NCI-H2196 (cell line): ENCODE measurements at regions not wholly inside any gene's neighbourhood (a gene's known extent, or its start where the extent isn't known, plus 50 kb on each side); places are given as distances from the start of the nearest gene placed in this dataset.
"Not testable (repeated sequence)": the region's sequence is repeated elsewhere in the genome, so short reads cannot be mapped to it uniquely, and the experiment has no call there.

ENCODE experiments used
- DNase-seq: peaks from one replicate; lab custom pipeline; 2025; ENCODE audit not compliant: unreplicated experiment; lab: John Stamatoyannopoulos, UW

DNA sequence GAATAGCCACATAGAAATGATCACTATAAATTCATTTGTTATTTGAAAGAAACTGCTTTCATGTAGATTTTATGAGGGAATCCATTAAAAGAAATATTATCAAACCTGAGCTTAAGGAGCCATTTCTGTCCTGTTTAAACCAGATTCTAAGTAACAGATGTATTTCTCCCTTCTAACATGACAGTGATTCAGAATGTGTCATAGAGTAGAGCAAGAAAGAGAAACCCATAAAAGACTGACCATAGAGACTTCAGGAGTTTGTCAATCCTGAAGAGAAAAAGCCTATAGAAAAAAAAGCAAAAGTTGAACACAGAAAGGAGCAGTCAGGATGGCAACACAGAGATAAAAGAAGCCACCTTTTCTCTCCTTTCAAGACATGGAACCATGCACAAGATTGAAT, 390.6 kb downstream of the PRIM2 start:
- DNase-seq: not testable (repeated sequence)

DNA sequence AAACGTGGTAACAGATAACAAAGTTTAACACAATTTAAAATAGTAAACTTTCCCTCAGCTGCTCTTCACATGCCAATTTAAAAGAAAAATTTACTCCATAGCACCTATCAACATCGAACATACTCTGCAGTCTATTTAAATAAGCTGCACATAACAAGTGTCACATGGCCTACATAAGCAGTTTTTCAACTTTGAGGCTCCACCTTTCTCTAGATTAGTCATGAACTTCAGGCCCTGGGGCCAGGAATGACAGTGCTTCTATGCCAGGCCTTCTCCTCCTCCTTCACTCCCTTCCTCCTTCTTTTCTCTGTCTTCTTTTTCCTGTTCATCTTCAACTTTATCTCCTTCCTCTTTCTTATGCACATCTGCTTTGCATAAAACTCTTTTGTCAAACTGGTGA, 405.1 kb downstream of the PRIM2 start:
- not testable (repeated sequence) for DNase-seq

DNA sequence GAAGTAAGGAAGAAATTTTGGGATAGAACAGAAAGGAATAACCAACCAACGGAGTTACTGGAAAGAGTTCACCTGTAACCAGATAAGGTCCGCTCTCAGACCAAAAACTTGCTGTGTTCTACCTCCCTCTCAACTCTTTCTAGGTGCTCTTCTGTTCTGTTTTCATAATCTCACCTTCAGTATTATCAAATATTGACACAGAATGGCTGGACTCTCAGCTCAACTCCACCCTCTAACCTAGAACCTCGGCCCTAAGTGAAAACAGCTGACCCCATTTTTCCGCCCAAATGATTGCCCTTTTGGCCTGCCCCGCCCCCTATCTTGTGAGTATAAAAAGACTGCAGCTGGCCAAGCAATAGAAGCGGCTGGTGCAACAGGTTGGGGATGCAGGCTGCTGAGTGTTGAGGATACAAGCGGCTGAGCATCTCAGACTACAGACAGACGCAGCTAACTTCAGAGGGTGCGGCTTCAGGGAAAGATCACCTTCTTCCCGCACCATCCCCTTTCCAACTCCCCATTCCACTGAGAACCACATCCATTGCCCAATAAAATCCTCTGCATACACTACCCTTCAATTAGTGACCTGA, 406.5 kb downstream of the PRIM2 start:
- not testable (repeated sequence) for DNase-seq

DNA sequence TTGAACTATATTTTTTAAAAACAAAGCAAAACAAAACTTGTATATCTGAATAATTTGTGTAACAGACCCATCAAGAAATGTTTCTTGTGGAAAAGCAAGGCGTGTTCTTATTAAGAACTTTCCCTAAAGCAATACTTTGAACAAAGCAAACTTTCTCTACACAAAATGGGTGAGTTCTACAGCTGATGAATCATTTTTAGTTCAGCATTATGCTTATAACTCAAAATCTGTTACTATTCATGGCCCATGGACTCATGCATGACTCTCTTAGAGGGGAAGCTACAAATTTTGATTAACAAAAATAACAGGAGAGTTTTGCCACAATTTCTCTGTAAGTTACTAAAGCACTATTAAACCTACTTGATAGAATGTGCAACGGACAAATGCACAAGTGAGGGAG, 412.0 kb downstream of the PRIM2 start:
- DNase-seq: not testable (repeated sequence)

DNA sequence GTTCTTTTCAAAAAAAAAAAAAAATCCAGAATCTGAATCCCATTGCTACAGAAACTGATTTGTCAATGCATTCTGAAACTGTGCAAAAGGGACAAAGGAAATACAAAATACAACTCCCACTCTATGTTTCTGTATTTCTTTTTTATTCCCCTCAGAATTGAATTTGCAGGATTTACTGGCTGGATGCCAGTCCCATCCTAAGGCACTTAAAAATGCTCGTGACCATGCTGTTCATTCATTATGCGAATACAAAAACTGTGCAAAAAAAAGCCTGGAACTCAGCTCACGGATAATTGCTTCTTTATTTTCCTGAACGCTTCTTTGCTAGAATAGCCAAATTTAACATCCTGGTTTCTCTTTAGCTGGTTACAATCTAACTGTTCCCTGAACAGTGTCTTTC, 413.3 kb downstream of the PRIM2 start:
- DNase-seq: not testable (repeated sequence)

DNA sequence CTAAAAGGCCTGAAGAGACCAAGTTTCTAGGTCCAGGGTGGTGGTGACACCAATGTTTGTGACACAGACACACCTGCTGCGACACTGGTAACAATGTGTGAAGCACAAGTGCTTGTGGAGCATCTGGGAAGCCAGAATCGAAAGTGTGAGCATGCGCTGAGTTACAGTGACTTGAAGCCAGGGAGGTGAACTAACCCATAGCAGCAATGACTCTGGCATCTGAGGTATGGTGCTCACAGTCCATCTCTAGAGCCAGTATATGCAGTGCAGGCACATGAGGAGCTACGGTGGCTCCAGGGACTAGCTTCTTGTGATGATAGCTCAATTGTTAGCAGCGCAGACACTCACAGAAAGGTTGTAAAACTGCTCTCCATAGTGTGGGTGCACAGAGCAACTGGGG, 430.3 kb downstream of the PRIM2 start:
- not testable (repeated sequence) for DNase-seq

DNA sequence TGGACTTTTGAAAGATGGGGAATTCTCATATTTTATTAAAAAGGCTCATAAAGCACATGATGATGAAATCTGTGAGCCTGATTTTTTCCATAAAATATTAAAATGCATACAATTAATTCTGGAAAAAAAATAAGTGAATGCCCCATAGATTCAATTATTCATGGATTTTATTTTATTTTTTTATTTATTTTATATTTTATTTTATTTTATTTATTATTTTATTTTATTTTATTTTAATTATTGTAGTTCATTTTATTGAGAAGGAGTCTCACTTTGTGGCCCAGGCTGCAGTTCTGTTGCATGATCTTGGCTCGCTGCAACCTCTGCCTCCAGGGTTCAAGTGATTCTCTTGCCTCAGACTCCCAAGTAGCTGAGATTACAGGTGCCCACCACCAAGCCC, 442.4 kb downstream of the PRIM2 start:
- not testable (repeated sequence) for DNase-seq

DNA sequence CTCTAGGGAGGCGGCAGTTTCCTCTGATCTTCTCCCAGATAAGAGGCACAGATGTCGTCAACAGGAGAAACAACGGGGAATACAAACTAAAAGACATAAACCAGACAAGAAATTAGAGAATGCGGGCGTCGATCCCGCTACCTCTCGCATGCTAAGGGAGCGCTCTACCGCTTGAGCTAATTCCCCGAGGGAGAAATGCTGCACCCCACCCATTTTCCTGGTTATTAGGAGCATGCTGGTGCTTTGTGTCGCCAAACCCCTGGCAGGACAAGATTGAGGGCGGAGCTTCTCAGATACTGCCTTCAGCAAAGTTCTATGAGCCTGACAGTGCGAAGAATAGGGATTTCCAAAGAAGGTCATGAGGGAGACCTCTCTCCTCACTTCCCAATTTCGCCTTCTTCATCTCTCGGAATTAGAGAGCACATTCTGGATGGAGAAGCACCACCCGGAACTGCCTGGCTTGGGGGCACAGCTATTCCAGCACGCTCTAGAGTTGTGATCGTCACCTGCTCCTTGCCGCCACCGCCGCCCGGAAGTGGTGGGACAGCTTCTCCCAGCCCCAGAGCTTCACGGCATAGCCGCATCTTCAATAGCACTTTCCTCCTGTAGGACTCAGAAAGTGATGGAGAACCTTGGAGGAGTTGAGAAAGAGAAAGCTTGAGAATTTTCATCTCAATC, 475.4 kb downstream of the PRIM2 start:
- DNase-seq: not testable (repeated sequence)

DNA sequence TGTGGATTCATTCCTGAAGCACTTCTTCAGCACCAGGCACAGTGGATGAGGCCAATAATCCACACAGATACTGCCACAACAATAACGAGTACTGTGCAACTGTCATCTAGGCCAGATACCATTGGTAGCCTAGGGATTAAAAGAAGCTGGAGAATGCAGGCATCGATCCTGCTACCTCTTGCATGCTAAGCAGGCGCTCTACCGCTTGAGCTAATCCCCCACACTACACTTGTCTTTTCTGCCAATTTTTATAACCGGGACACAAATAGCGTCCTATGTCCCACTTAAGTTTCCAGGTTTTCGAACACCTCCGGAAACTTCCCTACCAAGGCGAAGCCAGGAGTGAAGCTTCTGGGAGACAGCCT, 475.9 kb downstream of the PRIM2 start:
- DNase-seq: not testable (repeated sequence)

DNA sequence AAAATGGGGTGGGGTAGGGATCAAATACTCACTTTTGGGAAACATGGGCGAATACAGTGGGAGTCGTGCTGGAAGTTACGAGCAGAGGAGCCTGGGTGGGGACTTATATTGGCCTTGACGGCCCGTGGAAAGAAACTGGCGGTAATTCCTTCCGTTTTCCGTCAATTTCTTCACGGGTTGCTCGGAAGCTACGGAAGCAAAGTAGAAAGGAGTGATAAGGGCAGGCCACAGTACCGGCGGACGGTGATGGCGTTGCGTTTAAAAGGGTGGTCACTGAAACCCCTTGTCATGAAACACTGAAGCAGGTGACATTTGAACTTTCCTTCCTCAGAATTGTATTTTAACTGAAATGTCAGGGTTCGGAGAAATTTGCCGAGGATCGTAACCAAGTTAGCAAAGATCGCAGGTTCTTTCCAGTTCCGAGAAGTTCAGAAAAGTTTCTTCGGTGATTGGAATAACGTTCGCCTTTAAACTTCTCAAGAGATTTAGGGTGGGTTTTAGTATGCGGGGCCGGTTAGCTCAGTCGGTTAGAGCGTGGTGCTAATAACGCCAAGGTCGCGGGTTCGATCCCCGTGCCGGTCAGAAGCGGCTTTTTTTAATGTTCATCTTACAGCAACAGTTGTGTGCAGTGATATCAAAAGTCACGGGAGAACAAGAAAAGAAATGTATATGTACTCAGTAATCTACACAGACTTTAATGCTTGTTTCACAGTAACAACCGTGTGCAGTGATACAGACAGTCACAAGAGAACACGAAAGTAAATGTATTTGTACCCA, 482.5 kb downstream of the PRIM2 start:
- not testable (repeated sequence) for DNase-seq

DNA sequence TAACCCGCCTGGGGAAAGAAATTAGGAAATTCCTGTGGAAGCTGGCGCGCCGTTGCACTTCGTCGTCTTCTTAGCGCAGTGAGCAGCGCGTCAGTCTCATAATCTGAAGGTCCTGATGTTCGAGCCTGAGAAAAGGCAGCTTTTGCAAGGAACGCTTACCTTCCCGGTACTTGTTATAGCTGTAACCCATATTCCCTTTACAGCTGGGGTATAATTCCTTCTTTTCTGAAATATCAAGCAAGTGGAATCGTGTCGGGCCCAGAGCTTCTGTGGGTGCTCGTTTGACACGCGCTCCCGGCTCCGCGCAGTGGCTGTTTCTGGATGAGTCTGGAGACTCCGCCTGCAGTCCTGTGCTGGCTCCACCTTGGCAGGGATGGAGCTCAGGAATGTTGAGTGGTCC, 491.2 kb downstream of the PRIM2 start:
- DNase-seq: not testable (repeated sequence)

DNA sequence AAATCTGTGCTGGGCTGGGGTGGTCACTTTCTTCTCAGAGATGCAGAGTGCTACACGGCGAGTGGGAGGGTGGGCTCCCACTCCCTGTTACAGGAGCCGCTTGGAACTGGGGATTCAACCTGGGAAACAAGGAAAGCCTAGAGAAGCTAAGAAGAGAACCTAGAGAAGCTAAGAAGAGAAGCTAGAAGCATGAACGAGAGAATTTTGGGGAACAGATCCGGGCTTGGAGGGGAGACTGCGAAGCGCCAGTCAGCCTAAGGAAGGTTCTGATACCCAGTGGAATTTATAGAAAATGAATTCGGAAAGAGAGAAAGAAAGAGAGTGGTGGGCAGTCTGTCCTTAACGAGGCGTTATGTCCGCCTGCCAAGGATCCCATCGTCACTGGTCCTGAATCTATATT, 492.0 kb downstream of the PRIM2 start:
- not testable (repeated sequence) for DNase-seq

DNA sequence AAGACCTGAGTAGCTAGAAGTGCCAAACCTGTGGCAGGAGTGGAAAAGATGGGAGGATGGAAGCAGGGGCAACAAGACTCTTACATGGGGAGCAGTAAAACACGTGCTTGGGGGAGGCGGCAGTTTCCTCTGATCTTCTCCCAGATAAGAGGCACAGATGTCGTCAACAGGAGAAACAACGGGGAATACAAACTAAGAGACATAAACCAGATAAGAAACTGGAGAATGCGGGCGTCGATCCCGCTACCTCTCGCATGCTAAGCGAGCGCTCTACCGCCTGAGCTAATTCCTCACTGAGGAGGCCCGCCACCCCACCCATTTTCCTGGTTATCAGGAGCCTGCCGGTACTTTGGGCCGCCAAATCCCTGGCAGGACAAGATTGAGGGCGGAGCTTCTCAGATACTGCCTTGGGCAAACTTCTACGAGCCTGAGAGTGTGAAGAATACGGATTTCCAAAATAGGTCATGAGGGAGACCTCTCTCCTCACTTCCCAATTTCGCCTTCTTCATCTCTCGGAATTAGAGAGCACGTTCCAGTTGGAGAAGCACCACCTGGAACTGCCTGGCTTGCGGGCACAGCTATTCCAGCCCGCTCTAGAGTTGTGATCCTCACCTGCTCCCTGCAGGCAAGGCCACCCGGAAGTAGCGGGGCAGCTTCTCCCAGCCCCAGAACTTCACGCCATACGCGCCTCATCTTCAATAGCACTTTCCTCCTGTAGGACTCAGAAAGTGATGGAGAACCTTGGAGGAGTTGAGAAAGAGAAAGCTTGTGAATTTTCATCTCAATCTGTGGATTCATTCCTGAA, 496.0 kb downstream of the PRIM2 start:
- DNase-seq: not testable (repeated sequence)

DNA sequence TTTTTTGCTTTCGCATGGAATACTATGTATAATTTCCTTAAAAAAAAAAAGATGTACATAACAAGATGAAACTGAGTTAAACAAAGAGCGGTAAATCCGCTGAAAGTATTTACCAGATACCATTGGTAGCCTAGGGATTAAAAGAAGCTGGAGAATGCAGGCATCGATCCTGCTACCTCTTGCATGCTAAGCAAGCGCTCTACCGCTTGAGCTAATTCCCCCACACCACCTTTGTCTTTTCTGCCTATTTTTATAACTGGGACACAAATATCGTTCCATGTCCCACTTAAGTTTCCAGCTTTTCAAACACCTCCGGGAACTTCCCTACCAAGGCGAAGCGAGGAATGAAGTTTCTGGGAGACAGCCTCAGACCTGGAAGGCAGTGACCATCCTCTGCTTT, 498.4 kb downstream of the PRIM2 start:
- not testable (repeated sequence) for DNase-seq

DNA sequence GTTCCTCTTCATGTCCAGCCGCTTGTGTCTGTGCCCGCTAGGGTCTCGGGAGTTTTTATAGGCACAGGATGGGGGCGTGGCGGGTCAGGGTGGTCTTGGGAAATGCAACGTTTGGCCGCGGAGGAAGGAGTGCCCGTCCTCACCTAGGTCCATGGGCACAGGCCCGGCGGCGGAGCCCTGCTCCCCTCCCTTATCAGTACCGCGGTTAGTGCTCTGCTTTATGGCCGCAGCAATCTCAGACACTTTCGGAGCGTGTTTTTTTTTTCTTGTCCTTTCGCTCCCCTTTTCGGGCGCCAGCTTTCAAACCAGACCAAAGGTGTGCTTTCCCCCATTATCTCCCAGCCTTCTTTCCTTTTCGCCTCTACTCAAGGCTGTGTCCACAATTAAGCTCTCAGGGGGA, 503.9 kb downstream of the PRIM2 start:
- not testable (repeated sequence) for DNase-seq

DNA sequence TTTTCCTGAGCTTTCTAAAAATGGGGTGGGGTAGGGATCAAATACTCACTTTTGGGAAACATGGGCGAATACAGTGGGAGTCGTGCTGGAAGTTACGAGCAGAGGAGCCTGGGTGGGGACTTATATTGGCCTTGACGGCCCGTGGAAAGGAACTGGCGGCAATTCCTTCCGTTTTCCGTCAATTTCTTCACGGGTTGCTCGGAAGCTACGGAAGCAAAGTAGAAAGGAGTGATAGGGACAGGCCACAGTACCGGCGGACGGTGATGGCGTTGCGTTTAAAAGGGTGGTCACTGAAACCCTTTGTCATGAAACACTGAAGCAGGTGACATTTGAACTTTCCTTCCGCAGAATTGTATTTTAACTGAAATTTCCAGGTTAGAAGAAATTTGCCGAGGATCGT, 505.0 kb downstream of the PRIM2 start:
- not testable (repeated sequence) for DNase-seq

DNA sequence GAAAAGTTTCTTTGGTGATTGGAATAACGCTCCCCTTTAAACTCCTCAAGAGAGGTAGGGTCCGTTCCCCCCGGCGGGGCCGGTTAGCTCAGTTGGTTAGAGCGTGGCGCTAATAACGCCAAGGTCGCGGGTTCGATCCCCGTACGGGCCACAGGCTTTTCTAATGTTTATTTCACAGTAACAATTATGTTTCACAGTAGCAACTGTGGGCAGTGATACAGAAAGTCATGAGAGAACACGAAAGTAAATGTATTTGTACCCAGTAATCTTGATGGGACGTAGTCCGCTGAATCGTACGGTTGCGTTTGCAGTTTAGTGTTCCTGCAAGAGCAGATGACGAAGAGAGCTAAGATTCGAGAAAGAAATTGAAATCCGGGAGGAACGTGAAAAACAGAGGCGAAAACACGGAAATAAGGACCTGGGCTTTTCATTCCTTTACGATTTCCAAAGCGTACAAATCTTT, 505.5 kb downstream of the PRIM2 start:
- no peak for DNase-seq

DNA sequence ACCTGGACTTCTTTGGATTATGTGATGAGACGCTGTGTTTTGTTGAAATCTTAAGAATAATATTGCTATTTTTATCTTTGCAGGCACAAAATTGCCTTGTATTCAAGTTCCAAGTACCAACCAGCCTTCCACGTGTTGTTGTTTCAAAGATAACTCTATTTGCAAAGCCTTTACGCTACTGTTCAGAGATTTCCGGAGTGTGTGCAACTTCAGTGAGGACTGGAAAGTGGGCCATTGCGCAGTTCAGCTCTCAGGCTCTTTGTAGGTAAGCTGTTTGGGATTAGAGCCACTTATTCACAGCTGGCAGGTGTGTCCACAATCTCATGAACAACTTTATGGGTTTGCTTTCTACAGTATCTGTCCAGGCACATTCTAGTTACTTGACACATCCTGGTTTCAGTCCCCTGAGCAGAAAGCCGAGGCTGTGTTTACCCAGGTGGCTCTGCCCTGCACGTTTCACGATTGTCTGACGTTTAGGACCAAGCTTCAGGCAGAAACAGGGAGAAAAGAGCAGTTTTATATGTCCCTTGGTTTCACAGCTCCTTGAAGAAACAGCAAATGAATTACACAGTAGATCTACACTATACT, 520.3 kb downstream of the PRIM2 start:
- peak; percentile 29 for DNase-seq

DNA sequence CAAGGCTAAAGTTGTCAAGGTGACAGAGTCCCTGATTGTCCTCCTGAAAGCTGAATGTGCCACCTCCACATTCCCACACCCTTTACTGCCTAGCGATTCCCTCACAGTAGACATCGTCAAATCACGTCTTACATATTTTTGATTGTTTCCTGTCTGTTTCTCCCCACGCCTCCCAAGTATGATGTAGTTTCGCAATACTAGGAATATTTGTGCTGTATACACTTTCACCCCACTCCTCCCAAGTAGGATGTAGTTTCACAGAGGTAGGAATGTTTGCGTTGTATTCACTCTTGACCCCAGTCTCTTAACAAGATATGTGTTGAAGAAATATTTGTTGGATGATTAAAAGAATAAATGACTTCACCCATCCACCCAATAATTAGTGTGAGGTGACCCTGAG, 524.1 kb downstream of the PRIM2 start:
- not testable (repeated sequence) for DNase-seq

DNA sequence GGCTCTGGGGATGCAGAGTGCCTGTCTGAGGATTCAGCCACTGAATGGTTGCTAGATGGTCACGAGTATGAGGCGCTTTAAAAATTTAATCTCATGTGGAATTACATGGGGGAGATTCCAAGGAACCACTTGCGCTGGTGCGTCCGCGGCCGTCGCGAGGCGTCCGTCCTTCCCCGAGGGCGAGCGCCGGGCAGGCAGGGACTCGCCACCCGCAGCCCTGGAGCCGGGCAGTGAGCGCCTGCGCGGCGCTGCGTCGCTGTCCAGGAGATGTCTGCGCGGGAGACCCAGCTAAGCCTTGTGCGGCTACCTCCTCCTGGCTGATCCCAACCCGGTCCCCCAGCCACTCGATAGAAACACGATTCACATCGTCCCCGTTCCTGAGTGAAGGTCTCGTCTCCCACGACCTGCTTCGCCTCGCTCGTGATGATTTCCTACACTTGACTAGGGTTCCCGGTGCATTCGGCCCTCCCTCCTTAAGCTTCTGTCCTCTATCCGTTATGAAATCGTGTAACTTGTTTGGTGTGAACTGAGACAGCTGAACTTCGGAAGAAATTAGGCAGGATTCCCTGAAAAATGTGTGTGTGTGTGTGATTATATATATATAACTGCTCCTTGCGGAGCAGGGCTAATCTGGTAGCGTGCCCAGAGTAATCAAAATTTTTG, 536.4 kb downstream of the PRIM2 start:
- not testable (repeated sequence) for DNase-seq
